SK-N-SH (cell line): ENCODE measurements at regions not wholly inside any gene's neighbourhood (a gene's known extent, or its start where the extent isn't known, plus 50 kb on each side); places are given as distances from the start of the nearest gene placed in this dataset.

Source experiments
- CTCF ChIA-PET: fragments of 300-600, 350-600 bp; formaldehyde crosslinking; extraction: SDS; loops from one replicate; lab custom pipeline; 2021; lab: Yijun Ruan, JAX
- POLR2A ChIA-PET: fragments of 350-600 bp; sonication (Branson Sonifier 250); formaldehyde crosslinking; extraction: SDS; loops from one replicate; lab custom pipeline; 2020; ENCODE audit warnings: antibody characterized with exemption, inconsistent platforms; lab: Yijun Ruan, JAX
- DNase-seq: peaks from one replicate; pipeline ENCODE4 v3.0.0; 2012
- H2AFZ ChIP-seq: fragments of 200-600 bp; sonication (generic); 2 replicates; pipeline ENCODE4 v1.8.1; 2016; ENCODE audit warnings: antibody characterized with exemption, mild to moderate bottlenecking, low read depth
- H3F3A ChIP-seq: fragments of 200-600 bp; sonication (generic); replicated peaks from 2 replicates; pipeline ENCODE3; 2016; ENCODE audit warnings: antibody characterized with exemption, mild to moderate bottlenecking; ENCODE audit not compliant: insufficient read depth
- H3K27ac ChIP-seq, 2 experiments: fragments of 200-500 bp in 1 of 2; fragments of 200-600 bp in 1 of 2; sonication (Bioruptor generic) in 1 of 2; sonication (generic), shearing (Covaris generic) in 1 of 2; 2 replicates each; pipeline versions ENCODE4 v1.5.1 to v1.6.1; 2014 to 2016; ENCODE audit warnings: low read depth in 2 of 2, inconsistent platforms in 1 of 2, low read length in 1 of 2, mild to moderate bottlenecking in 1 of 2, mixed read lengths in 1 of 2
- H3K27me3 ChIP-seq: fragments of 200-600 bp; sonication (generic), shearing (Covaris generic); 2 replicates; pipeline ENCODE4 v1.6.1; 2016; ENCODE audit warnings: mixed run types; ENCODE audit not compliant: insufficient read depth
- H3K36me3 ChIP-seq, 2 experiments: fragments of 200-500 bp in 1 of 2; fragments of 200-600 bp in 1 of 2; sonication (Bioruptor generic) in 1 of 2; sonication (generic) in 1 of 2; replicated peaks in 1 of 2; 2 replicates each; pipeline versions ENCODE3 to v1.5.1; 2014 to 2016; ENCODE audit warnings: low read length in 1 of 2, mild to moderate bottlenecking in 1 of 2; ENCODE audit not compliant: insufficient read depth in 2 of 2, control insufficient read depth in 1 of 2
- H3K4me1 ChIP-seq, 2 experiments: fragments of 200-500 bp in 1 of 2; fragments of 200-600 bp in 1 of 2; sonication (Bioruptor generic) in 1 of 2; sonication (generic), shearing (Covaris generic) in 1 of 2; 2 replicates each; pipeline versions ENCODE4 v1.5.1 to v1.6.1; 2014 to 2016; ENCODE audit warnings: low read depth in 1 of 2, low read length in 1 of 2, mixed run types in 1 of 2; ENCODE audit not compliant: insufficient read depth in 2 of 2, control insufficient read depth in 1 of 2
- H3K4me2 ChIP-seq: fragments of 200-600 bp; sonication (generic), shearing (Covaris generic); 2 replicates; pipeline ENCODE4 v1.6.1; 2017; ENCODE audit warnings: mixed run types
- H3K4me3 ChIP-seq, 2 experiments: fragments of 200-500 bp in 1 of 2; fragments of 200-600 bp in 1 of 2; sonication (Bioruptor generic) in 1 of 2; sonication (generic), shearing (Covaris generic) in 1 of 2; 2 replicates each; pipeline versions ENCODE4 v1.5.1 to v1.8.1; 2014 to 2016; ENCODE audit warnings: low read depth in 2 of 2, inconsistent platforms in 1 of 2, low read length in 1 of 2, mild to moderate bottlenecking in 1 of 2, mixed read lengths in 1 of 2, moderate library complexity in 1 of 2
- H3K79me2 ChIP-seq: fragments of 200-600 bp; sonication (generic); 2 replicates; pipeline ENCODE4 v1.8.1; 2017; ENCODE audit warnings: mild to moderate bottlenecking; ENCODE audit not compliant: insufficient read depth
- H3K9ac ChIP-seq: fragments of 200-600 bp; sonication (generic); 2 replicates; pipeline ENCODE4 v1.6.1; 2017; ENCODE audit warnings: mixed run types
- H3K9me2 ChIP-seq: fragments of 200-600 bp; sonication (generic); 2 replicates; pipeline ENCODE4 v1.6.1; 2017; ENCODE audit warnings: mixed run types
- H3K9me3 ChIP-seq: fragments of 200-600 bp; sonication (generic); 2 replicates; pipeline ENCODE4 v1.6.1; 2017; ENCODE audit warnings: mixed run types, mild to moderate bottlenecking, moderate library complexity
- H4K20me1 ChIP-seq: fragments of 200-600 bp; sonication (generic); 2 replicates; pipeline ENCODE4 v1.6.1; 2017; ENCODE audit warnings: mild to moderate bottlenecking, mixed run types; ENCODE audit not compliant: insufficient read depth
- EP300 ChIP-seq, 2 experiments: IDR thresholded peaks; 2 replicates each; pipeline versions ENCODE4 v1.4.0 to v1.6.1; 2012; ENCODE audit warnings: borderline replicate concordance in 1 of 2, low read depth in 1 of 2, low read length in 1 of 2
- FOXJ3 ChIP-seq: sonication (generic); formaldehyde crosslinking; IDR thresholded peaks from 2 replicates; pipeline ENCODE4 v1.5.1; 2020; ENCODE audit warnings: mild to moderate bottlenecking, missing genetic modification reagents
- GABPA ChIP-seq: IDR thresholded peaks from 2 replicates; pipeline ENCODE4 v1.4.0; 2012; ENCODE audit warnings: low read depth, mild to moderate bottlenecking
- JUND ChIP-seq: IDR thresholded peaks from 2 replicates; pipeline ENCODE4 v1.4.0; 2012
- MXI1 ChIP-seq: IDR thresholded peaks from 2 replicates; pipeline ENCODE4 v1.6.1; 2012; ENCODE audit warnings: mild to moderate bottlenecking, low read depth, low read length, improper control_type of control experiment
- NFIC ChIP-seq: IDR thresholded peaks from 2 replicates; pipeline ENCODE4 v1.4.0; 2012; ENCODE audit warnings: borderline replicate concordance
- NRF1 ChIP-seq: IDR thresholded peaks from 2 replicates; pipeline ENCODE4 v1.6.1; 2012; ENCODE audit warnings: low read depth, mild to moderate bottlenecking, low read length
- POLR2AphosphoS5 ChIP-seq: IDR thresholded peaks from 2 replicates; pipeline ENCODE4 v1.6.1; 2012; ENCODE audit warnings: low read depth, low read length
- RAD21 ChIP-seq: IDR thresholded peaks from 2 replicates; pipeline ENCODE4 v1.6.1; 2012; ENCODE audit warnings: mild to moderate bottlenecking, low read length
- RFX5 ChIP-seq: IDR thresholded peaks from 2 replicates; pipeline ENCODE4 v1.6.1; 2012; ENCODE audit warnings: mild to moderate bottlenecking, improper control_type of control experiment, low read length
- SIN3A ChIP-seq: IDR thresholded peaks from 2 replicates; pipeline ENCODE4 v1.6.1; 2012; ENCODE audit warnings: low read depth, mild to moderate bottlenecking, low read length, moderate library complexity, borderline replicate concordance
- SMC3 ChIP-seq: IDR thresholded peaks from 2 replicates; pipeline ENCODE4 v1.6.1; 2012; ENCODE audit warnings: low read depth, low read length, improper control_type of control experiment
- WGBS: methylation state at CpG from one replicate; pipeline ENCODE4 v1.1.6; 2017; ENCODE audit warnings: low lambda C conversion rate; 5-methylcytosine and 5-hydroxymethylcytosine counted together
- TF ChIP-seq, protein P1 (sequence below): IDR thresholded peaks from 2 replicates; pipeline ENCODE4; 2012
- TF ChIP-seq, protein P2 (sequence below): IDR thresholded peaks from 2 replicates; pipeline ENCODE4 v1.6.1; 2012; ENCODE audit warnings: mild to moderate bottlenecking, low read depth, low read length, moderate library complexity
- TF ChIP-seq, protein P3 (sequence below): IDR thresholded peaks from 2 replicates; pipeline ENCODE4 v1.4.0; 2012; ENCODE audit warnings: low read depth, borderline replicate concordance
- TF ChIP-seq, protein P4 (sequence below): IDR thresholded peaks from 2 replicates; pipeline ENCODE4 v1.4.0; 2012; ENCODE audit warnings: low read depth, borderline replicate concordance

DNA sequence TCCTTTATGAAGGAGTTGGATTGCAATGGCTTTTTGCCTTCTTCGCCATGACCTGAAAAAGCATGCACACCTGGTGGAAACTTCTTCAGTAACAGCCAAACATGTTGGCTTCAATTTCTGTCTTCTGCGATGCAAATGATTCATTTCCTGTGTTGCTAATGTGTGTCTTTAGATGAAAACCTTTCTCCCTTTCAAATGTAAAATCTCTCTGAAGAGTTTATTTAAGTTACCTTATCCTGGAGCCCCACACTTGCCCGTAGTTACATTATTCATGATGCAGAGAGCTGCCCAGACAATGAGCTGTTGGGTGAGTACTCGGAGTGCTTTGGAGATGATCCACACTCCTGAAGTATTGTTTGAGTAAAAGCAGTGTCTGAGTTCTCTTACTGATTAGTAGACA is 1100.9 kb downstream of the RPA4 start:
- ChIA-PET POLR2A (no interaction called here), CTCF (no interaction called here)
- no peaks in the 10 kb centered on the region for H3K9me2 ChIP-seq
- no peaks in the 10 kb centered on the region for H3K27me3 ChIP-seq
- no peaks in the 10 kb centered on the region for H4K20me1 ChIP-seq
- no peak overlapping the region for H3K4me2 ChIP-seq
- no peak overlapping the region for H3K9ac ChIP-seq
- WGBS = 30% methylated on average over 4 of the region's 4 CpGs
- no peak overlapping the region for H3K27ac ChIP-seq
- no peaks in the 10 kb centered on the region for H3K9me3 ChIP-seq
- H2AFZ ChIP-seq = no peak overlapping the region
- TF ChIP-seq, protein P1, sequence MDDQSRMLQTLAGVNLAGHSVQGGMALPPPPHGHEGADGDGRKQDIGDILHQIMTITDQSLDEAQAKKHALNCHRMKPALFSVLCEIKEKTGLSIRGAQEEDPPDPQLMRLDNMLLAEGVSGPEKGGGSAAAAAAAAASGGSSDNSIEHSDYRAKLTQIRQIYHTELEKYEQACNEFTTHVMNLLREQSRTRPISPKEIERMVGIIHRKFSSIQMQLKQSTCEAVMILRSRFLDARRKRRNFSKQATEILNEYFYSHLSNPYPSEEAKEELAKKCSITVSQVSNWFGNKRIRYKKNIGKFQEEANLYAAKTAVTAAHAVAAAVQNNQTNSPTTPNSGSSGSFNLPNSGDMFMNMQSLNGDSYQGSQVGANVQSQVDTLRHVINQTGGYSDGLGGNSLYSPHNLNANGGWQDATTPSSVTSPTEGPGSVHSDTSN = no peak
- TF ChIP-seq RAD21 (no peak), RFX5 (no peak), NFIC (no peak), GABPA (no peak)
- H3K79me2 ChIP-seq = no peaks in the 10 kb centered on the region
- no peaks in the 10 kb centered on the region for H3K36me3 ChIP-seq
- DNase-seq = no peak
- no peaks in the 10 kb centered on the region for H3K4me1 ChIP-seq
- no peaks in the 10 kb centered on the region for H3F3A ChIP-seq
- no peak overlapping the region for H3K4me3 ChIP-seq

DNA sequence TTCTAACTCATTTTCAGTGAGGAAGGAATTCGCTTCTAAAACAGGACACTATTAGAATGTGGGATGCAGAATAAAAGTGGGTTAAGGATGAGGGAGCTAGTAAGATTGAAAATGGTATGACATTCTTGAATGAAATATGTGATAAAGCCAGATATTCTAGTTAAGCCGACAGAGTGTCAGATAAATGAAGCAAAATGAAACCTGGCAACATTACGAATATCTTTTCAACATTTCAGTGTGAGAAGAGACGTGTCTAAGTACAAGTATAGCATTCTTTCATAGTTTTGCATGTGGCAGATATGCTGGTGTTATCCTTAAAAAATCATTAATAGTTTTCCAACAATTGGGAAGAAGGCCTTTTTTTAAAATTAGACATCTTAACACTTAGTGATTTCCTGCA is 1101.4 kb downstream of the RPA4 start:
- Histone ChIP-seq H3K9me2 (no peaks in the 10 kb centered on the region), H3F3A (no peaks in the 10 kb centered on the region), H3K27ac (no peak overlapping the region), H3K9ac (no peak overlapping the region), H3K79me2 (no peaks in the 10 kb centered on the region), H2AFZ (no peak overlapping the region), H3K4me1 (no peaks in the 10 kb centered on the region), H3K36me3 (no peaks in the 10 kb centered on the region), H3K27me3 (no peaks in the 10 kb centered on the region), H4K20me1 (no peaks in the 10 kb centered on the region), H3K9me3 (no peaks in the 10 kb centered on the region), H3K4me3 (no peak overlapping the region), H3K4me2 (no peak overlapping the region)
- DNase-seq = no peak
- POLR2A ChIA-PET = no interaction called here
- 36% methylated on average over 4 of the region's 4 CpGs for WGBS
- CTCF ChIA-PET = interaction anchor here (0.6 kb wide), 1 partner anchor 897 kb away, joined by 3 read pairs; no protein-coding TSS in a partner anchor
- TF ChIP-seq SIN3A = no peak
- TF ChIP-seq, protein P2, sequence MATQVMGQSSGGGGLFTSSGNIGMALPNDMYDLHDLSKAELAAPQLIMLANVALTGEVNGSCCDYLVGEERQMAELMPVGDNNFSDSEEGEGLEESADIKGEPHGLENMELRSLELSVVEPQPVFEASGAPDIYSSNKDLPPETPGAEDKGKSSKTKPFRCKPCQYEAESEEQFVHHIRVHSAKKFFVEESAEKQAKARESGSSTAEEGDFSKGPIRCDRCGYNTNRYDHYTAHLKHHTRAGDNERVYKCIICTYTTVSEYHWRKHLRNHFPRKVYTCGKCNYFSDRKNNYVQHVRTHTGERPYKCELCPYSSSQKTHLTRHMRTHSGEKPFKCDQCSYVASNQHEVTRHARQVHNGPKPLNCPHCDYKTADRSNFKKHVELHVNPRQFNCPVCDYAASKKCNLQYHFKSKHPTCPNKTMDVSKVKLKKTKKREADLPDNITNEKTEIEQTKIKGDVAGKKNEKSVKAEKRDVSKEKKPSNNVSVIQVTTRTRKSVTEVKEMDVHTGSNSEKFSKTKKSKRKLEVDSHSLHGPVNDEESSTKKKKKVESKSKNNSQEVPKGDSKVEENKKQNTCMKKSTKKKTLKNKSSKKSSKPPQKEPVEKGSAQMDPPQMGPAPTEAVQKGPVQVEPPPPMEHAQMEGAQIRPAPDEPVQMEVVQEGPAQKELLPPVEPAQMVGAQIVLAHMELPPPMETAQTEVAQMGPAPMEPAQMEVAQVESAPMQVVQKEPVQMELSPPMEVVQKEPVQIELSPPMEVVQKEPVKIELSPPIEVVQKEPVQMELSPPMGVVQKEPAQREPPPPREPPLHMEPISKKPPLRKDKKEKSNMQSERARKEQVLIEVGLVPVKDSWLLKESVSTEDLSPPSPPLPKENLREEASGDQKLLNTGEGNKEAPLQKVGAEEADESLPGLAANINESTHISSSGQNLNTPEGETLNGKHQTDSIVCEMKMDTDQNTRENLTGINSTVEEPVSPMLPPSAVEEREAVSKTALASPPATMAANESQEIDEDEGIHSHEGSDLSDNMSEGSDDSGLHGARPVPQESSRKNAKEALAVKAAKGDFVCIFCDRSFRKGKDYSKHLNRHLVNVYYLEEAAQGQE = no peak

DNA sequence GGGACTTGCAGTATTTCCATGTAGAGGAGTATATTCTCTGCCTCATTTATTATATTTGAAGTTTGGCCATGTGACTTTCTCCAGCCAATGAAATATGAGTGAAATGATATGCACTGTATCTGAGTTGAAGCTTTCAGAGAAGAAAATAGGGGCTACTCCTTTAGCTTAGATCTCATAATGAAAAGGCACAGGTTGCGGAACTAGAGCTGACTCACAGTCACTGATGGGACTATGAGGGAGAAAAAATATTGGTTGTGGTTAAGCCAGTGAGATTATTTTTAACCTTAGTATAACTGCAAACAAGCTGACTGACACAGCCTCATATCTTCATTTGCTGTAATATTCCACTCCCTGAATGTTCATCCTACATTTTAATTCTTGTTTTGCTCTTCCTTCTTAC is 1104.3 kb downstream of the RPA4 start:
- DNase-seq = no peak
- Histone ChIP-seq H2AFZ (no peak overlapping the region), H3K9me2 (no peaks in the 10 kb centered on the region), H3K79me2 (no peaks in the 10 kb centered on the region), H3K4me1 (no peaks in the 10 kb centered on the region), H3K36me3 (no peaks in the 10 kb centered on the region), H3K4me3 (no peak overlapping the region), H4K20me1 (no peaks in the 10 kb centered on the region), H3K9me3 (no peaks in the 10 kb centered on the region), H3K27me3 (no peaks in the 10 kb centered on the region; the same call in 1 of the 2 replicates), H3K27ac (no peak overlapping the region), H3F3A (no peaks in the 10 kb centered on the region), H3K4me2 (no peak overlapping the region), H3K9ac (no peak overlapping the region)
- WGBS = 8% methylated on average over 1 of the region's 1 CpG
- CTCF ChIA-PET = interaction anchor here (0.9 kb wide), 1 partner anchor 47 kb away, joined by 3 read pairs; no protein-coding TSS in a partner anchor
- POLR2A ChIA-PET = no interaction called here
- TF ChIP-seq FOXJ3 (CRISPR knock-in tag) = no peak
- no peak for TF ChIP-seq NRF1
- TF ChIP-seq POLR2AphosphoS5 = no peak
- no peak for TF ChIP-seq SMC3
- TF ChIP-seq EP300 (IDR thresholded peaks at IDR 0.05; ENCODE audit: borderline replicate concordance in 1 of 2, low read depth in 1 of 2, low read length in 1 of 2) = no peak
- TF ChIP-seq RFX5 = no peak
- TF ChIP-seq MXI1 = no peak
- TF ChIP-seq, protein P3, sequence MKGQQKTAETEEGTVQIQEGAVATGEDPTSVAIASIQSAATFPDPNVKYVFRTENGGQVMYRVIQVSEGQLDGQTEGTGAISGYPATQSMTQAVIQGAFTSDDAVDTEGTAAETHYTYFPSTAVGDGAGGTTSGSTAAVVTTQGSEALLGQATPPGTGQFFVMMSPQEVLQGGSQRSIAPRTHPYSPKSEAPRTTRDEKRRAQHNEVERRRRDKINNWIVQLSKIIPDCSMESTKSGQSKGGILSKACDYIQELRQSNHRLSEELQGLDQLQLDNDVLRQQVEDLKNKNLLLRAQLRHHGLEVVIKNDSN = no peak
- TF ChIP-seq, protein P4, sequence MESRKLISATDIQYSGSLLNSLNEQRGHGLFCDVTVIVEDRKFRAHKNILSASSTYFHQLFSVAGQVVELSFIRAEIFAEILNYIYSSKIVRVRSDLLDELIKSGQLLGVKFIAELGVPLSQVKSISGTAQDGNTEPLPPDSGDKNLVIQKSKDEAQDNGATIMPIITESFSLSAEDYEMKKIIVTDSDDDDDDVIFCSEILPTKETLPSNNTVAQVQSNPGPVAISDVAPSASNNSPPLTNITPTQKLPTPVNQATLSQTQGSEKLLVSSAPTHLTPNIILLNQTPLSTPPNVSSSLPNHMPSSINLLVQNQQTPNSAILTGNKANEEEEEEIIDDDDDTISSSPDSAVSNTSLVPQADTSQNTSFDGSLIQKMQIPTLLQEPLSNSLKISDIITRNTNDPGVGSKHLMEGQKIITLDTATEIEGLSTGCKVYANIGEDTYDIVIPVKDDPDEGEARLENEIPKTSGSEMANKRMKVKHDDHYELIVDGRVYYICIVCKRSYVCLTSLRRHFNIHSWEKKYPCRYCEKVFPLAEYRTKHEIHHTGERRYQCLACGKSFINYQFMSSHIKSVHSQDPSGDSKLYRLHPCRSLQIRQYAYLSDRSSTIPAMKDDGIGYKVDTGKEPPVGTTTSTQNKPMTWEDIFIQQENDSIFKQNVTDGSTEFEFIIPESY = no peak
- no peak for TF ChIP-seq JUND
- TF ChIP-seq GABPA = no peak
